ENCODE measurements at regions not wholly inside any gene's neighbourhood (a gene's known extent, or its start where the extent isn't known, plus 50 kb on each side); places are given as distances from the start of the nearest gene placed in this dataset.

DNA sequence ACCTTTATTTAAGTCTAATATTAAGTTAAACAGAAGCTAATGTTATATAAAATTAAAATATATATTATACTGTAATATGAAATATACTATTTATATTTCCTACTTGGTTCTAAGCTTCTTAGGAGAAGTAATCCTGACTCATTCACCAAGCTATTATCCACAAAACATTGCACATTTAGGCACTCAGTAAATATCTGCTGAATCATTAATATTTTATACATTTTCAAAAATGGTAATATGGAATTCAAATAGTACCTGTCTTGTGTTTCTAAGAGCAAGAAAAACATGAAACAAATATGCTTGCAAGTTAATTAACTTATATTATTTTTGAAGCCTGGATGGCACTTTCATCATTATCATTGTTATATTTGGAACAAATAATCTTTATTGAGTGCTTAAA lies 153.0 kb upstream of the CNTN4 start:
- TF ChIP-seq, protein P1, sequence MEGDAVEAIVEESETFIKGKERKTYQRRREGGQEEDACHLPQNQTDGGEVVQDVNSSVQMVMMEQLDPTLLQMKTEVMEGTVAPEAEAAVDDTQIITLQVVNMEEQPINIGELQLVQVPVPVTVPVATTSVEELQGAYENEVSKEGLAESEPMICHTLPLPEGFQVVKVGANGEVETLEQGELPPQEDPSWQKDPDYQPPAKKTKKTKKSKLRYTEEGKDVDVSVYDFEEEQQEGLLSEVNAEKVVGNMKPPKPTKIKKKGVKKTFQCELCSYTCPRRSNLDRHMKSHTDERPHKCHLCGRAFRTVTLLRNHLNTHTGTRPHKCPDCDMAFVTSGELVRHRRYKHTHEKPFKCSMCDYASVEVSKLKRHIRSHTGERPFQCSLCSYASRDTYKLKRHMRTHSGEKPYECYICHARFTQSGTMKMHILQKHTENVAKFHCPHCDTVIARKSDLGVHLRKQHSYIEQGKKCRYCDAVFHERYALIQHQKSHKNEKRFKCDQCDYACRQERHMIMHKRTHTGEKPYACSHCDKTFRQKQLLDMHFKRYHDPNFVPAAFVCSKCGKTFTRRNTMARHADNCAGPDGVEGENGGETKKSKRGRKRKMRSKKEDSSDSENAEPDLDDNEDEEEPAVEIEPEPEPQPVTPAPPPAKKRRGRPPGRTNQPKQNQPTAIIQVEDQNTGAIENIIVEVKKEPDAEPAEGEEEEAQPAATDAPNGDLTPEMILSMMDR (IDR thresholded peaks at IDR 0.05 in 4 of 5, conservative IDR thresholded peaks at IDR 0.05 in 1 of 5), result no peak
- TF ChIP-seq POLR2A (IDR thresholded peaks at IDR 0.05), result no peak

All from gastrocnemius medialis (tissue), 4 donors.